ENCODE measurements at regions not wholly inside any gene's neighbourhood (a gene's known extent, or its start where the extent isn't known, plus 50 kb on each side); places are given as distances from the start of the nearest gene placed in this dataset.

GRCh38 chr5:118605761-118606160 is 382.6 kb downstream of the DTWD2 start:
- no peak for TF ChIP-seq CTCF (IDR thresholded peaks at IDR 0.05; ENCODE audit: low read depth, low read length)
- H3K4me3 ChIP-seq (ENCODE audit: low read depth, low read length), result no peak overlapping the region

GRCh38 chr5:118604106-118604505 is 384.2 kb downstream of the DTWD2 start:
- no peak for TF ChIP-seq CTCF (IDR thresholded peaks at IDR 0.05; ENCODE audit: low read depth, low read length)

GRCh38 chr5:118603278-118603677 is 385.1 kb downstream of the DTWD2 start:
- no peak for TF ChIP-seq CTCF (IDR thresholded peaks at IDR 0.05; ENCODE audit: low read depth, low read length)
- H3K4me3 ChIP-seq (ENCODE audit: low read depth, low read length), result no peak overlapping the region

More at GRCh38 chr5:118604106-118604505, 384.2 kb downstream of the DTWD2 start:
- no peak overlapping the region for H3K4me3 ChIP-seq (ENCODE audit: low read depth, low read length)

- H3K4me3 ChIP-seq (ENCODE audit: low read depth, low read length), result no peak overlapping the region
- TF ChIP-seq CTCF (IDR thresholded peaks at IDR 0.05; ENCODE audit: low read depth, low read length), result no peak
Measured at GRCh38 chr5:118598311-118598710, 390.0 kb downstream of the DTWD2 start.

- TF ChIP-seq CTCF (IDR thresholded peaks at IDR 0.05; ENCODE audit: low read depth, low read length), result no peak
- no peak overlapping the region for H3K4me3 ChIP-seq (ENCODE audit: low read depth, low read length)
Measured at GRCh38 chr5:118597543-118597942, 390.8 kb downstream of the DTWD2 start.

- H3K4me3 ChIP-seq (ENCODE audit: low read depth, low read length), result no peak overlapping the region
- TF ChIP-seq CTCF (IDR thresholded peaks at IDR 0.05; ENCODE audit: low read depth, low read length), result no peak
Measured at GRCh38 chr5:118596255-118596654, 392.1 kb downstream of the DTWD2 start.

GRCh38 chr5:118593003-118593328 is 395.4 kb downstream of the DTWD2 start:
- no peak overlapping the region for H3K4me3 ChIP-seq (ENCODE audit: low read depth, low read length)
- TF ChIP-seq CTCF (IDR thresholded peaks at IDR 0.05; ENCODE audit: low read depth, low read length), result no peak

Data from WI38 (cell line).